WERI-Rb-1 (cell line): ENCODE measurements at regions not wholly inside any gene's neighbourhood (a gene's known extent, or its start where the extent isn't known, plus 50 kb on each side); places are given as distances from the start of the nearest gene placed in this dataset.

Experiments used
- DNase-seq: peaks from one replicate; pipeline ENCODE4 v3.0.0-alpha.2; 2020
- H3K27ac ChIP-seq: fragments of 250-450 bp; sonication (Bioruptor Pico); 2 replicates; pipeline ENCODE4 v1.5.1; 2020; ENCODE audit warnings: mild to moderate bottlenecking, moderate library complexity
- H3K27me3 ChIP-seq: fragments of 250-450 bp; sonication (Bioruptor Pico); 2 replicates; pipeline ENCODE4 v1.5.1; 2021; ENCODE audit warnings: mild to moderate bottlenecking, low read depth, moderate library complexity; ENCODE audit not compliant: insufficient read depth, severe bottlenecking
- H3K36me3 ChIP-seq: fragments of 250-450 bp; sonication (Bioruptor Pico); 2 replicates; pipeline ENCODE4 v1.5.1; 2020; ENCODE audit warnings: mild to moderate bottlenecking, moderate library complexity
- H3K4me3 ChIP-seq: 2 replicates; pipeline ENCODE4 v1.5.1; 2011; ENCODE audit warnings: low read depth, mild to moderate bottlenecking, control low read depth, low read length
- H3K9me3 ChIP-seq: fragments of 250-450 bp; sonication (Bioruptor Pico); 2 replicates; pipeline ENCODE4 v1.5.1; 2021; ENCODE audit warnings: mild to moderate bottlenecking, moderate library complexity; ENCODE audit not compliant: severe bottlenecking
- CTCF ChIP-seq: IDR thresholded peaks from 2 replicates; pipeline ENCODE4 v1.5.1; 2011; ENCODE audit warnings: low read depth, mild to moderate bottlenecking, control low read depth, inconsistent platforms, low read length

GRCh38 chr3:181859518-181859917 lies 147.8 kb downstream of the SOX2 start:
- no peaks in the 10 kb centered on the region for H3K36me3 ChIP-seq
- H3K9me3 ChIP-seq = no peaks in the 10 kb centered on the region
- no peak for DNase-seq
- TF ChIP-seq CTCF = no peak
- H3K27me3 ChIP-seq = peaks cover 58% of the 10 kb centered on the region
- H3K4me3 ChIP-seq = no peak overlapping the region
- H3K27ac ChIP-seq = no peak overlapping the region

GRCh38 chr3:181860235-181860634 lies 148.5 kb downstream of the SOX2 start:
- H3K4me3 ChIP-seq = no peak overlapping the region
- no peaks in the 10 kb centered on the region for H3K36me3 ChIP-seq
- no peak for TF ChIP-seq CTCF
- no peak overlapping the region for H3K27ac ChIP-seq
- peaks cover 57% of the 10 kb centered on the region for H3K27me3 ChIP-seq
- H3K9me3 ChIP-seq = no peaks in the 10 kb centered on the region
- DNase-seq = no peak

- no peaks in the 10 kb centered on the region for H3K9me3 ChIP-seq
- H3K27ac ChIP-seq = no peak overlapping the region
- no peak for DNase-seq
- no peaks in the 10 kb centered on the region for H3K36me3 ChIP-seq
- peaks cover 58% of the 10 kb centered on the region for H3K27me3 ChIP-seq
- TF ChIP-seq CTCF = no peak
- no peak overlapping the region for H3K4me3 ChIP-seq
Measured at GRCh38 chr3:181862502-181862901, 150.8 kb downstream of the SOX2 start.

- DNase-seq = no peak
- Histone ChIP-seq H3K27ac (no peak overlapping the region), H3K36me3 (no peaks in the 10 kb centered on the region), H3K4me3 (no peak overlapping the region), H3K9me3 (no peaks in the 10 kb centered on the region), H3K27me3 (peaks cover 61% of the 10 kb centered on the region)
- TF ChIP-seq CTCF = no peak
Measured at GRCh38 chr3:181868576-181869082, 156.9 kb downstream of the SOX2 start.

GRCh38 chr3:181872887-181873286 lies 161.2 kb downstream of the SOX2 start:
- no peak for TF ChIP-seq CTCF

GRCh38 chr3:181879926-181880325 lies 168.2 kb downstream of the SOX2 start:
- no peak for DNase-seq
- no peak overlapping the region for H3K27ac ChIP-seq
- no peaks in the 10 kb centered on the region for H3K36me3 ChIP-seq
- TF ChIP-seq CTCF = no peak
- no peaks in the 10 kb centered on the region for H3K9me3 ChIP-seq
- no peak overlapping the region for H3K4me3 ChIP-seq
- peaks cover 45% of the 10 kb centered on the region for H3K27me3 ChIP-seq

More at GRCh38 chr3:181872887-181873286, 161.2 kb downstream of the SOX2 start:
- H3K4me3 ChIP-seq = no peak overlapping the region
- H3K9me3 ChIP-seq = no peaks in the 10 kb centered on the region
- peaks cover 68% of the 10 kb centered on the region for H3K27me3 ChIP-seq
- no peak overlapping the region for H3K27ac ChIP-seq
- no peaks in the 10 kb centered on the region for H3K36me3 ChIP-seq
- DNase-seq = no peak
